SK-N-SH (cell line): ENCODE measurements at regions not wholly inside any gene's neighbourhood (a gene's known extent, or its start where the extent isn't known, plus 50 kb on each side); places are given as distances from the start of the nearest gene placed in this dataset.

Experiments used
- ELF1 ChIP-seq: IDR thresholded peaks from 2 replicates; pipeline ENCODE4 v1.4.0; 2012
- EP300 ChIP-seq, 2 experiments: IDR thresholded peaks; 2 replicates each; pipeline versions ENCODE4 v1.4.0 to v1.6.1; 2012; ENCODE audit warnings: borderline replicate concordance in 1 of 2, low read depth in 1 of 2, low read length in 1 of 2
- TF ChIP-seq, protein P1 (sequence below): IDR thresholded peaks from 2 replicates; pipeline ENCODE4 v1.6.1; 2012; ENCODE audit warnings: mild to moderate bottlenecking, low read depth, low read length, moderate library complexity
- TF ChIP-seq, protein P2 (sequence below): fragments of 200-600 bp; sonication (generic); IDR thresholded peaks from 2 replicates; pipeline ENCODE4 v1.6.1; 2017; ENCODE audit warnings: antibody characterized with exemption, mild to moderate bottlenecking, moderate library complexity
- TF ChIP-seq, protein P3 (sequence below): fragments of 150-350 bp; IDR thresholded peaks from 2 replicates; pipeline ENCODE4 v1.6.1; 2017; ENCODE audit warnings: antibody characterized with exemption, low read length, low read depth, borderline replicate concordance
- TF ChIP-seq, protein P4 (sequence below): IDR thresholded peaks from 2 replicates; pipeline ENCODE4; 2012

DNA sequence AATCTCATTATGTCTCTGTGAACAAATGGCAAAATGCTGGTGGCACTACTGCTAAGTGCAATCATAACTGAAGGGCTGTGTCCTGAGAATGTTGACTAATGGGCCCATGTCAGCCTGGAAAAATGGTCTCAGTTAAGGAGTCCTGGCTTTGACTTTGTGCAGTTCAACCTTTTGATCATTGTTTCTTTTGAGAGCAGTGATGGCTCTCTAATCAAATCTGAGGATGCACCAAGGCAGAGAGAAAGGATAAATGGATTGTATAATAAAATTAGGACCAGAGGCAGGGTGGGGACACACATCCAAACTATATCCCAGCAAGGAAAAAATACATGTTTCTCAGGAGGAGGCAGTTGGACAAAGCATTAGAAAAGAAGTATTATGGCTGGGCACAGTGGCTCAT lies 59.6 kb upstream of the SYN3 start:
- TF ChIP-seq EP300 (IDR thresholded peaks at IDR 0.05; ENCODE audit: borderline replicate concordance in 1 of 2, low read depth in 1 of 2, low read length in 1 of 2): no peak
- TF ChIP-seq, protein P1, sequence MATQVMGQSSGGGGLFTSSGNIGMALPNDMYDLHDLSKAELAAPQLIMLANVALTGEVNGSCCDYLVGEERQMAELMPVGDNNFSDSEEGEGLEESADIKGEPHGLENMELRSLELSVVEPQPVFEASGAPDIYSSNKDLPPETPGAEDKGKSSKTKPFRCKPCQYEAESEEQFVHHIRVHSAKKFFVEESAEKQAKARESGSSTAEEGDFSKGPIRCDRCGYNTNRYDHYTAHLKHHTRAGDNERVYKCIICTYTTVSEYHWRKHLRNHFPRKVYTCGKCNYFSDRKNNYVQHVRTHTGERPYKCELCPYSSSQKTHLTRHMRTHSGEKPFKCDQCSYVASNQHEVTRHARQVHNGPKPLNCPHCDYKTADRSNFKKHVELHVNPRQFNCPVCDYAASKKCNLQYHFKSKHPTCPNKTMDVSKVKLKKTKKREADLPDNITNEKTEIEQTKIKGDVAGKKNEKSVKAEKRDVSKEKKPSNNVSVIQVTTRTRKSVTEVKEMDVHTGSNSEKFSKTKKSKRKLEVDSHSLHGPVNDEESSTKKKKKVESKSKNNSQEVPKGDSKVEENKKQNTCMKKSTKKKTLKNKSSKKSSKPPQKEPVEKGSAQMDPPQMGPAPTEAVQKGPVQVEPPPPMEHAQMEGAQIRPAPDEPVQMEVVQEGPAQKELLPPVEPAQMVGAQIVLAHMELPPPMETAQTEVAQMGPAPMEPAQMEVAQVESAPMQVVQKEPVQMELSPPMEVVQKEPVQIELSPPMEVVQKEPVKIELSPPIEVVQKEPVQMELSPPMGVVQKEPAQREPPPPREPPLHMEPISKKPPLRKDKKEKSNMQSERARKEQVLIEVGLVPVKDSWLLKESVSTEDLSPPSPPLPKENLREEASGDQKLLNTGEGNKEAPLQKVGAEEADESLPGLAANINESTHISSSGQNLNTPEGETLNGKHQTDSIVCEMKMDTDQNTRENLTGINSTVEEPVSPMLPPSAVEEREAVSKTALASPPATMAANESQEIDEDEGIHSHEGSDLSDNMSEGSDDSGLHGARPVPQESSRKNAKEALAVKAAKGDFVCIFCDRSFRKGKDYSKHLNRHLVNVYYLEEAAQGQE: no peak
- TF ChIP-seq ELF1: no peak
- TF ChIP-seq, protein P2, sequence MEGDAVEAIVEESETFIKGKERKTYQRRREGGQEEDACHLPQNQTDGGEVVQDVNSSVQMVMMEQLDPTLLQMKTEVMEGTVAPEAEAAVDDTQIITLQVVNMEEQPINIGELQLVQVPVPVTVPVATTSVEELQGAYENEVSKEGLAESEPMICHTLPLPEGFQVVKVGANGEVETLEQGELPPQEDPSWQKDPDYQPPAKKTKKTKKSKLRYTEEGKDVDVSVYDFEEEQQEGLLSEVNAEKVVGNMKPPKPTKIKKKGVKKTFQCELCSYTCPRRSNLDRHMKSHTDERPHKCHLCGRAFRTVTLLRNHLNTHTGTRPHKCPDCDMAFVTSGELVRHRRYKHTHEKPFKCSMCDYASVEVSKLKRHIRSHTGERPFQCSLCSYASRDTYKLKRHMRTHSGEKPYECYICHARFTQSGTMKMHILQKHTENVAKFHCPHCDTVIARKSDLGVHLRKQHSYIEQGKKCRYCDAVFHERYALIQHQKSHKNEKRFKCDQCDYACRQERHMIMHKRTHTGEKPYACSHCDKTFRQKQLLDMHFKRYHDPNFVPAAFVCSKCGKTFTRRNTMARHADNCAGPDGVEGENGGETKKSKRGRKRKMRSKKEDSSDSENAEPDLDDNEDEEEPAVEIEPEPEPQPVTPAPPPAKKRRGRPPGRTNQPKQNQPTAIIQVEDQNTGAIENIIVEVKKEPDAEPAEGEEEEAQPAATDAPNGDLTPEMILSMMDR: no peak
- TF ChIP-seq, protein P3, sequence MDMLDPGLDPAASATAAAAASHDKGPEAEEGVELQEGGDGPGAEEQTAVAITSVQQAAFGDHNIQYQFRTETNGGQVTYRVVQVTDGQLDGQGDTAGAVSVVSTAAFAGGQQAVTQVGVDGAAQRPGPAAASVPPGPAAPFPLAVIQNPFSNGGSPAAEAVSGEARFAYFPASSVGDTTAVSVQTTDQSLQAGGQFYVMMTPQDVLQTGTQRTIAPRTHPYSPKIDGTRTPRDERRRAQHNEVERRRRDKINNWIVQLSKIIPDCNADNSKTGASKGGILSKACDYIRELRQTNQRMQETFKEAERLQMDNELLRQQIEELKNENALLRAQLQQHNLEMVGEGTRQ: no peak
- TF ChIP-seq, protein P4, sequence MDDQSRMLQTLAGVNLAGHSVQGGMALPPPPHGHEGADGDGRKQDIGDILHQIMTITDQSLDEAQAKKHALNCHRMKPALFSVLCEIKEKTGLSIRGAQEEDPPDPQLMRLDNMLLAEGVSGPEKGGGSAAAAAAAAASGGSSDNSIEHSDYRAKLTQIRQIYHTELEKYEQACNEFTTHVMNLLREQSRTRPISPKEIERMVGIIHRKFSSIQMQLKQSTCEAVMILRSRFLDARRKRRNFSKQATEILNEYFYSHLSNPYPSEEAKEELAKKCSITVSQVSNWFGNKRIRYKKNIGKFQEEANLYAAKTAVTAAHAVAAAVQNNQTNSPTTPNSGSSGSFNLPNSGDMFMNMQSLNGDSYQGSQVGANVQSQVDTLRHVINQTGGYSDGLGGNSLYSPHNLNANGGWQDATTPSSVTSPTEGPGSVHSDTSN: no peak
